Lung (tissue), 11 donors: ENCODE measurements at regions not wholly inside any gene's neighbourhood (a gene's known extent, or its start where the extent isn't known, plus 50 kb on each side); places are given as distances from the start of the nearest gene placed in this dataset.

Experiments
- ATAC-seq: fragments of 200-7000 bp; cut with Tn5 transposase; one replicate; pipeline ENCODE4 v1.9.1; 2020; ENCODE audit warnings: moderate number of reproducible peaks; ENCODE audit not compliant: insufficient read depth, low FRiP score
- DNase-seq, 3 donors: peaks; one replicate each; pipeline ENCODE4 v3.0.0-alpha.2; 2013 to 2017
- H3K27ac ChIP-seq, 2 donors: one replicate each; pipeline ENCODE4 v1.5.1; 2013; ENCODE audit warnings: mild to moderate bottlenecking in 2 of 2, moderate library complexity in 2 of 2, control low read depth in 1 of 2, inconsistent platforms in 1 of 2, low read depth in 1 of 2, low read length in 1 of 2
- H3K27me3 ChIP-seq, 3 donors: one replicate each; pipeline ENCODE4 v1.5.1; 2013; ENCODE audit warnings: low read length in 2 of 3; ENCODE audit not compliant: control insufficient read depth in 3 of 3, insufficient read depth in 3 of 3
- H3K36me3 ChIP-seq, 4 donors: one replicate each; pipeline ENCODE4 v1.5.1; 2013; ENCODE audit warnings: low read length in 4 of 4, mild to moderate bottlenecking in 1 of 4, moderate library complexity in 1 of 4; ENCODE audit not compliant: control insufficient read depth in 4 of 4, insufficient read depth in 4 of 4
- H3K4me1 ChIP-seq, 5 donors: one replicate each; pipeline ENCODE4 v1.5.1; 2013; ENCODE audit warnings: low read length in 5 of 5, mild to moderate bottlenecking in 2 of 5, moderate library complexity in 1 of 5; ENCODE audit not compliant: control insufficient read depth in 5 of 5, insufficient read depth in 5 of 5
- H3K4me3 ChIP-seq: one replicate; pipeline ENCODE4 v1.5.1; 2013; ENCODE audit warnings: mild to moderate bottlenecking, control low read depth, moderate library complexity
- H3K9ac ChIP-seq, 2 donors: one replicate each; pipeline ENCODE4 v1.5.1; 2013; ENCODE audit warnings: low read length in 2 of 2, control low read depth in 1 of 2; ENCODE audit not compliant: insufficient read depth in 1 of 2
- H3K9me3 ChIP-seq, 4 donors: one replicate each; pipeline ENCODE4 v1.5.1; 2013; ENCODE audit warnings: low read length in 3 of 4, mild to moderate bottlenecking in 1 of 4, moderate library complexity in 1 of 4; ENCODE audit not compliant: control insufficient read depth in 4 of 4, insufficient read depth in 3 of 4
- CTCF ChIP-seq: IDR thresholded peaks from 2 replicates; pipeline ENCODE4 v1.5.1; 2012; ENCODE audit warnings: mild to moderate bottlenecking; ENCODE audit errors: control extremely low read depth, extremely low read depth
- WGBS, 2 donors: extraction: QIAGEN DNeasy Blood & Tissue Kit; methylation state at CpG; one replicate each; pipeline ENCODE4 v1.1.7; 2013; 5-methylcytosine and 5-hydroxymethylcytosine counted together
- donor health status: control.
- donor health status: control.
- donor health status: Bipolar disorder and iron deficiency.
- donor health status: healthy.
- donor health status: DM: yes; HTN: yes; CAD: no.

DNA sequence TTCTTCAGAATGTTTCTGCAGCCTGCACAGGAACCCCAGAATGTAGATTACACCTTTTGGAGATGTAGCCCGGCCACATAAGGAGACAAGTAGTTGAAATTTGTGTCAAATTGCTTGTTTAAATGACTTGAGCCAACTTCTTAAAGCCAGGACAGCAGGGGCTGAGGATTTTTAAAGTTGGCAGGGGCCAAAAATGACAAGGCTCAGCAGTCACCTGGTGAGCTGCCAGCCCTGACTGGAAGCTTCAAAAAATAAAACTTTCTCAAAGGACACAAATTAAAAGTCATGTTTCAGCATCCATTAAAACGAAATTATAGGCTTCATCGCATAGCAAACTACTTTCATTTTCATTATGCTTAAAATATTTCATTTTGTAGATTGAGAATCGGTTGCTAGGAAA is 340.3 kb upstream of the WWC1 start:
- ATAC-seq, result no peak
- DNase-seq, result peak in 1 of 3 donors; percentile 53
- H3K9ac ChIP-seq, result peak overlapping the region in 1 of 2 donors; percentile 61
- H3K9me3 ChIP-seq, result no peaks in the 10 kb centered on the region
- H3K4me3 ChIP-seq, result no peak overlapping the region
- H3K27ac ChIP-seq, result peak overlapping the region in 1 of 2 donors; percentile 62
- TF ChIP-seq CTCF, result no peak
- 45 to 50% methylated on average over 4 of the region's 4 CpGs for WGBS, 2 donors
- H3K27me3 ChIP-seq, result no peaks in the 10 kb centered on the region
- peaks cover 0 to 2% (median 0%) of the 10 kb centered on the region in 4 donors for H3K36me3 ChIP-seq
- peaks cover 0 to 30% (median 10%) of the 10 kb centered on the region in 5 donors for H3K4me1 ChIP-seq

DNA sequence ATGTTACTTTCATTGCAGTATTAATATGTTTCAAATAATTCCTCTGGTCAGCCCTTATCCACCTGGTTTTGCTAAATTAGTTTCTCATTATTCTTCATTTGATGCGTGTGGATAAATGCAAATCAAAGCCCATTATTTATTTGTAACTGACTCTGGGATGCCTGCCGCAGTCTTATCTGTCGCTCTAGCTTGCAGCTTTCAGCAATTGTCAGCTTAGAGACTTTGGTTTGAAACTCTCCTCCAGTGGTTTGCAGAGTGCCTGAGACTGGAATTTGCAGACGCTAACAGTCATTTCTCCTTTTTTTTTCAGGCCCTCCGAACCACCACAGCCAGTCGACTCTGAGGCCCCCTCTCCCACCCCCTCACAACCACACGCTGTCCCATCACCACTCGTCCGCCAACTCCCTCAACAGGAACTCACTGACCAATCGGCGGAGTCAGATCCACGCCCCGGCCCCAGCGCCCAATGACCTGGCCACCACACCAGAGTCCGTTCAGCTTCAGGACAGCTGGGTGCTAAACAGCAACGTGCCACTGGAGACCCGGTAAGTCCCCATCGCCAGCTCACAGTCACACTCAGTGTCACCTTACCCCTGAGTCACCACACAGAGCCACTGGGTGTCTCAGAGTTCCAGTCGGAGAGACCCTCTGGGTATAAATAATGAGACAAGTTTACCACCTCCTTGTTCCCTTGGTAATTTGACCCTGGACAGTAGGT is 339.0 kb upstream of the WWC1 start:
- no peak overlapping the region for H3K4me3 ChIP-seq
- H3K36me3 ChIP-seq, result peaks cover 0 to 2% (median 0%) of the 10 kb centered on the region in 4 donors
- DNase-seq (no peak), ATAC-seq (no peak)
- 67 to 77% methylated on average over 19 of the region's 19 CpGs for WGBS, 2 donors
- H3K9me3 ChIP-seq, result no peaks in the 10 kb centered on the region
- peak overlapping the region in 1 of 2 donors; percentile 62 for H3K27ac ChIP-seq
- H3K27me3 ChIP-seq, result no peaks in the 10 kb centered on the region
- no peak overlapping the region for H3K9ac ChIP-seq
- H3K4me1 ChIP-seq, result peaks cover 0 to 27% (median 10%) of the 10 kb centered on the region in 5 donors
- no peak for TF ChIP-seq CTCF

DNA sequence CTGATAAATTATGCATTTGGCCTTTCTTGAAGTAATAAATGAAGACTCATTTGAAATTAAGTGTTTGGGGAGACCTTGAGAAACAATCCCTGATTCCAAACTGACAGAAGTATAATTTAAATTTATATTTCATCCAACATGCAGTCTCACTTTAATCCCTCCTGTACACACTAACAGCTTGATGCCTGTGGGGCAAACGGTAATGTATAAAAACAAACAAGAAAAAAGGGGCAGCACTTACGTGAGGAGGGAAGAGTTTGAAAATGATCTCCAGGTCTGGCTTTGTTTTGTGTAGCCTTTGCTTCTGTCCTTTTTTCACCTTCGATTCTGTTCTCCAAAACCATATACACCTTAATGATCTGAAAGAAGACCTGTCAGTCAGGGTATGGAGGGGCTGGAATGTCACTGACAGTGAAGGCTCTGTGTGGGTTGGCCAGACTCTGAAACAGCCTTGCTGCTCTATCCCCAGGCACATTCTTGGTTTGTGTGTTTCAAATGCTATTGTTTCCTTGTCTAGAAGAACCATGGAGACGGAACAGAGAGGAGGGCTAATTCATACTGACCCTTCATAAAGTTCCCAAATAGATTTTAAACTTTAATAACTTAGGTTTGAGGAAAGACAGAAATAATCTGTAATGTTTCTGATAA is 338.2 kb upstream of the WWC1 start:
- no peaks in the 10 kb centered on the region for H3K27me3 ChIP-seq
- H3K9me3 ChIP-seq, result no peaks in the 10 kb centered on the region
- no peak overlapping the region for H3K4me3 ChIP-seq
- TF ChIP-seq CTCF, result no peak
- WGBS, 2 donors, result 70 to 79% methylated on average over 4 of the region's 4 CpGs
- no peak overlapping the region for H3K9ac ChIP-seq
- DNase-seq (peak in 1 of 3 donors; percentile 27), ATAC-seq (no peak)
- peaks cover 0 to 2% (median 0%) of the 10 kb centered on the region in 4 donors for H3K36me3 ChIP-seq
- H3K27ac ChIP-seq, result peak overlapping the region in 1 of 2 donors; percentile 62
- peaks cover 0 to 21% (median 10%) of the 10 kb centered on the region in 5 donors for H3K4me1 ChIP-seq
